ENCODE measurements at regions not wholly inside any gene's neighbourhood (a gene's known extent, or its start where the extent isn't known, plus 50 kb on each side); places are given as distances from the start of the nearest gene placed in this dataset.

DNA sequence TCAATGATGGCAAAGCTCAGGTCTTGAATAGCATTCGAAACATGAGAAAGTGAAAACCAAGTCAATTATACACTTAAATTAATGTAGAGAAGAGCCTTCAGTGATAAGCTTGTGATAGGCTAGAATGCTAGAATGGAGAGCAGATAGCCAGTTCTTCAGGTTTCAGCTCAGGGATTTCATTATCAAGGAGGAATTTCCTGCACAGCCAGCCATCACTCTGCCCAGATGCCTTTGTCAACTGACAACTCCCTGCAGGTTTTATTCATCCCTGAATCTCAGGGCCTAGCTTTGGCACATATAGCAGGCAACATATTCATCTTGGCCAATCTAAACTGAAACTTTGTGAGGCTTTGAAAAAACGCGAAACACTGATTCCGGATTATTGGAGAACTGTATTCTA is 199.3 kb upstream of the CDH6 start:
- TF ChIP-seq FOXM1 (IDR thresholded peaks at IDR 0.05; ENCODE audit: borderline replicate concordance, low read depth) = no peak
- TF ChIP-seq, protein P1, sequence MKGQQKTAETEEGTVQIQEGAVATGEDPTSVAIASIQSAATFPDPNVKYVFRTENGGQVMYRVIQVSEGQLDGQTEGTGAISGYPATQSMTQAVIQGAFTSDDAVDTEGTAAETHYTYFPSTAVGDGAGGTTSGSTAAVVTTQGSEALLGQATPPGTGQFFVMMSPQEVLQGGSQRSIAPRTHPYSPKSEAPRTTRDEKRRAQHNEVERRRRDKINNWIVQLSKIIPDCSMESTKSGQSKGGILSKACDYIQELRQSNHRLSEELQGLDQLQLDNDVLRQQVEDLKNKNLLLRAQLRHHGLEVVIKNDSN (IDR thresholded peaks at IDR 0.05) = no peak
- no peak for TF ChIP-seq EP300 (IDR thresholded peaks at IDR 0.05; ENCODE audit: borderline replicate concordance)
- no peak for TF ChIP-seq RAD21 (IDR thresholded peaks at IDR 0.05; ENCODE audit: low read depth)
- no peak for TF ChIP-seq CREB1 (IDR thresholded peaks at IDR 0.05; ENCODE audit: low read depth)
- no peak for TF ChIP-seq TCF12 (IDR thresholded peaks at IDR 0.05; ENCODE audit: low read depth)
- no peak for TF ChIP-seq TEAD4 (IDR thresholded peaks at IDR 0.05)
- TF ChIP-seq YY1 (IDR thresholded peaks at IDR 0.05; ENCODE audit: low read depth) = no peak
- TF ChIP-seq, protein P2, sequence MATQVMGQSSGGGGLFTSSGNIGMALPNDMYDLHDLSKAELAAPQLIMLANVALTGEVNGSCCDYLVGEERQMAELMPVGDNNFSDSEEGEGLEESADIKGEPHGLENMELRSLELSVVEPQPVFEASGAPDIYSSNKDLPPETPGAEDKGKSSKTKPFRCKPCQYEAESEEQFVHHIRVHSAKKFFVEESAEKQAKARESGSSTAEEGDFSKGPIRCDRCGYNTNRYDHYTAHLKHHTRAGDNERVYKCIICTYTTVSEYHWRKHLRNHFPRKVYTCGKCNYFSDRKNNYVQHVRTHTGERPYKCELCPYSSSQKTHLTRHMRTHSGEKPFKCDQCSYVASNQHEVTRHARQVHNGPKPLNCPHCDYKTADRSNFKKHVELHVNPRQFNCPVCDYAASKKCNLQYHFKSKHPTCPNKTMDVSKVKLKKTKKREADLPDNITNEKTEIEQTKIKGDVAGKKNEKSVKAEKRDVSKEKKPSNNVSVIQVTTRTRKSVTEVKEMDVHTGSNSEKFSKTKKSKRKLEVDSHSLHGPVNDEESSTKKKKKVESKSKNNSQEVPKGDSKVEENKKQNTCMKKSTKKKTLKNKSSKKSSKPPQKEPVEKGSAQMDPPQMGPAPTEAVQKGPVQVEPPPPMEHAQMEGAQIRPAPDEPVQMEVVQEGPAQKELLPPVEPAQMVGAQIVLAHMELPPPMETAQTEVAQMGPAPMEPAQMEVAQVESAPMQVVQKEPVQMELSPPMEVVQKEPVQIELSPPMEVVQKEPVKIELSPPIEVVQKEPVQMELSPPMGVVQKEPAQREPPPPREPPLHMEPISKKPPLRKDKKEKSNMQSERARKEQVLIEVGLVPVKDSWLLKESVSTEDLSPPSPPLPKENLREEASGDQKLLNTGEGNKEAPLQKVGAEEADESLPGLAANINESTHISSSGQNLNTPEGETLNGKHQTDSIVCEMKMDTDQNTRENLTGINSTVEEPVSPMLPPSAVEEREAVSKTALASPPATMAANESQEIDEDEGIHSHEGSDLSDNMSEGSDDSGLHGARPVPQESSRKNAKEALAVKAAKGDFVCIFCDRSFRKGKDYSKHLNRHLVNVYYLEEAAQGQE (IDR thresholded peaks at IDR 0.05; ENCODE audit: low read depth) = no peak
- no peak for TF ChIP-seq TAF1 (IDR thresholded peaks at IDR 0.05; ENCODE audit: low read depth)
- TF ChIP-seq, protein P3, sequence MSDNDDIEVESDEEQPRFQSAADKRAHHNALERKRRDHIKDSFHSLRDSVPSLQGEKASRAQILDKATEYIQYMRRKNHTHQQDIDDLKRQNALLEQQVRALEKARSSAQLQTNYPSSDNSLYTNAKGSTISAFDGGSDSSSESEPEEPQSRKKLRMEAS (IDR thresholded peaks at IDR 0.05) = no peak
- no peak for TF ChIP-seq EGR1 (IDR thresholded peaks at IDR 0.05)
- no peak for TF ChIP-seq ZBTB7A (IDR thresholded peaks at IDR 0.05; ENCODE audit: low read depth)
- TF ChIP-seq CEBPB (IDR thresholded peaks at IDR 0.05) = no peak
- no peak for TF ChIP-seq NFIC (IDR thresholded peaks at IDR 0.05)

DNA sequence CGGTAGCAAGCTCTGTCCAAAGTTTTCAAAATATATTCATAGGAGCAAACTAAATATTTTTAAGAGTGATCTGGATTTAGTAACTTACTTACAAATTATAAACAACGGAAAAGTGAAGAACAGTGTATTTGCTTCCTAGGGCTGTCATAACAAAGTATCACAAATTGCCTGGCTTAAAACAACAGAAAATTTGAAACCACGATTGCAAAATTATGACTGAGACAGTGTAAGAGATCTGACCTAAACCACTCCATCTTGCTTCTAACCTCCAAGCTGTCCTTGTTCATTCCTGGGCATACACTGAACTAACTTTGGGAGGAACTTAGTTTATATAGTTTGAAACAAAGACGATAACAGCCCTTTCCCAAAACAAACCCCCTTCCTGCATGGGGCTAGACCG is 202.0 kb upstream of the CDH6 start:
- TF ChIP-seq, protein P1 (IDR thresholded peaks at IDR 0.05) = no peak
- TF ChIP-seq, protein P2 (IDR thresholded peaks at IDR 0.05; ENCODE audit: low read depth) = no peak
- TF ChIP-seq RAD21 (IDR thresholded peaks at IDR 0.05; ENCODE audit: low read depth) = no peak
- TF ChIP-seq TCF12 (IDR thresholded peaks at IDR 0.05; ENCODE audit: low read depth) = no peak
- TF ChIP-seq EGR1 (IDR thresholded peaks at IDR 0.05) = no peak
- no peak for TF ChIP-seq FOXM1 (IDR thresholded peaks at IDR 0.05; ENCODE audit: borderline replicate concordance, low read depth)
- no peak for TF ChIP-seq YY1 (IDR thresholded peaks at IDR 0.05; ENCODE audit: low read depth)
- TF ChIP-seq NFIC (IDR thresholded peaks at IDR 0.05) = no peak
- TF ChIP-seq TEAD4 (IDR thresholded peaks at IDR 0.05) = no peak
- no peak for TF ChIP-seq CEBPB (IDR thresholded peaks at IDR 0.05)
- TF ChIP-seq, protein P3 (IDR thresholded peaks at IDR 0.05) = no peak
- TF ChIP-seq ZBTB7A (IDR thresholded peaks at IDR 0.05; ENCODE audit: low read depth) = no peak
- no peak for TF ChIP-seq EP300 (IDR thresholded peaks at IDR 0.05; ENCODE audit: borderline replicate concordance)
- TF ChIP-seq TAF1 (IDR thresholded peaks at IDR 0.05; ENCODE audit: low read depth) = no peak
- TF ChIP-seq CREB1 (IDR thresholded peaks at IDR 0.05; ENCODE audit: low read depth) = no peak

DNA sequence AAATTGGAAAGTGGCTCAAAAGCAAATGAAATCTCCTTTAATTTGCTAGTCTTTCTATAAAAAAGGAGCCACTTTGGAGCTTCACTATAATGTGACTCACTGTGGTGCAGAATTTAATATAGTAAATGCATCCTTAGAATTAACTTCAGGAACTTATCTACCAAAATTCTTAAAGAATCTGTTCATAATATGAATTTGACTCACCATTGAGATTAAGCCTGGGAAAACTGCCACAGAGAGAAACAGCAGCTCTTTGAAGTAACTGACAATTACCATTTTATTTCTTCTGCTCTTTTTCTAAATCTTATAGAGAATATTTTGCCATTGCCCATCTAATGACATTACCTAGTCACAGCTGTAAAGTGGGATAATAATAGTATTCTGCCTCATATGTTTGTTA is 211.9 kb upstream of the CDH6 start:
- TF ChIP-seq CREB1 (IDR thresholded peaks at IDR 0.05; ENCODE audit: low read depth) = no peak
- no peak for TF ChIP-seq TEAD4 (IDR thresholded peaks at IDR 0.05)
- TF ChIP-seq TCF12 (IDR thresholded peaks at IDR 0.05; ENCODE audit: low read depth) = no peak

DNA sequence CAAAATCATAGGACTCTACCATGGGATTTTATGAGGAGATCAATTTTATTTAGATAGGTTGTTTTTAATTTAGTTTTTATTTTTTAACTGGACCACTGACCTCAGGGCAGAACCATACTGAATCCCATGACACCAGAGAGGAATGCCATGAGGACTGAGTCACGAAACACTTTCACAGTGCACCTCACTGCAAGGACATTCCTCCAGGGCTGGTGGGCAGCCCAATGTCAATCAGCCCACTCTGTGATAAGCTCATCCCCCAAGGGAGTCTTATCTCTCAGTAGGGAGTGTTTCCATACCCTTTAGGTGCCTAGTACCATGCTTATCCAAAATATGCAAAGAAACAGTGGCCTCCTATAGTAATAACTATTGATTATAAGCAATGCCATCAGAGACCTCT is 224.5 kb upstream of the CDH6 start:
- TF ChIP-seq, protein P1 (IDR thresholded peaks at IDR 0.05) = no peak
- no peak for TF ChIP-seq FOXM1 (IDR thresholded peaks at IDR 0.05; ENCODE audit: borderline replicate concordance, low read depth)
- TF ChIP-seq EGR1 (IDR thresholded peaks at IDR 0.05) = no peak
- no peak for TF ChIP-seq YY1 (IDR thresholded peaks at IDR 0.05; ENCODE audit: low read depth)
- TF ChIP-seq TAF1 (IDR thresholded peaks at IDR 0.05; ENCODE audit: low read depth) = no peak
- no peak for TF ChIP-seq NFIC (IDR thresholded peaks at IDR 0.05)
- TF ChIP-seq, protein P2 (IDR thresholded peaks at IDR 0.05; ENCODE audit: low read depth) = no peak
- TF ChIP-seq, protein P3 (IDR thresholded peaks at IDR 0.05) = no peak
- TF ChIP-seq TEAD4 (IDR thresholded peaks at IDR 0.05) = no peak
- TF ChIP-seq ZBTB7A (IDR thresholded peaks at IDR 0.05; ENCODE audit: low read depth) = no peak
- no peak for TF ChIP-seq CREB1 (IDR thresholded peaks at IDR 0.05; ENCODE audit: low read depth)
- TF ChIP-seq TCF12 (IDR thresholded peaks at IDR 0.05; ENCODE audit: low read depth) = no peak
- no peak for TF ChIP-seq EP300 (IDR thresholded peaks at IDR 0.05; ENCODE audit: borderline replicate concordance)
- no peak for TF ChIP-seq RAD21 (IDR thresholded peaks at IDR 0.05; ENCODE audit: low read depth)
- no peak for TF ChIP-seq CEBPB (IDR thresholded peaks at IDR 0.05)

All from Ishikawa (cell line).